Activated naive CD8-positive, alpha-beta T cell (primary cell): ENCODE measurements at regions not wholly inside any gene's neighbourhood (a gene's known extent, or its start where the extent isn't known, plus 50 kb on each side); places are given as distances from the start of the nearest gene placed in this dataset.

Experiments
- H3K27ac Mint-ChIP-seq: one replicate; pipeline ENCODE4 v1.8.0; 2021; ENCODE audit warnings: mixed read lengths
- H3K27me3 Mint-ChIP-seq: one replicate; pipeline ENCODE4 v1.8.0; 2021; ENCODE audit warnings: mixed read lengths
- H3K36me3 Mint-ChIP-seq: one replicate; pipeline ENCODE4 v1.8.0; 2021; ENCODE audit warnings: mixed read lengths
- H3K4me1 Mint-ChIP-seq: one replicate; pipeline ENCODE4 v1.8.0; 2021; ENCODE audit warnings: low read depth, mixed read lengths
- H3K4me3 Mint-ChIP-seq: one replicate; pipeline ENCODE4 v1.8.0; 2021; ENCODE audit warnings: mild to moderate bottlenecking, mixed read lengths
- H3K9me3 Mint-ChIP-seq: one replicate; pipeline ENCODE4 v1.8.0; 2021; ENCODE audit warnings: low read depth, mixed read lengths

DNA sequence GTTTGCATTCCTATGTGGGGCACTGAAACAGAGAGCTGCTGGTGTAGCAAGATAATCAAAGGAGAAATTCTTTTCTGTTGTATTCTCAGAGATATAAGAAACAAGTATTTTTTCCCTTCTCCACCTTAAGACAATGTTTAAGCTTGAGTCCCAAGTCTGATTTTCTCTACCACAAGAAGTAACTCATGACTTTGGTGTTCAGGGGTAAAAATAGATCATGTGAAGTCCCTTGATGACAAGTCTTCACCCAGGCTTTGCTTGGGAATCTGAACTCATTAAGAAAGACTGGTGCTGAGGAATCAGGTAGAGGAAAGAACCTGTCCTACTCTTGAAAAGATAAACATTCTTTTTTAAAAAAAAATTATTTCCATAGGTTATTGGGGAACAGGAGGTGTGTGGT lies 205.6 kb downstream of the ALDH8A1 start:
- Mint-ChIP-seq H3K27me3 (peaks cover 10% of the 10 kb centered on the region), H3K9me3 (no peaks in the 10 kb centered on the region), H3K36me3 (no peaks in the 10 kb centered on the region), H3K4me3 (no peak overlapping the region), H3K4me1 (no peaks in the 10 kb centered on the region), H3K27ac (no peak overlapping the region)

DNA sequence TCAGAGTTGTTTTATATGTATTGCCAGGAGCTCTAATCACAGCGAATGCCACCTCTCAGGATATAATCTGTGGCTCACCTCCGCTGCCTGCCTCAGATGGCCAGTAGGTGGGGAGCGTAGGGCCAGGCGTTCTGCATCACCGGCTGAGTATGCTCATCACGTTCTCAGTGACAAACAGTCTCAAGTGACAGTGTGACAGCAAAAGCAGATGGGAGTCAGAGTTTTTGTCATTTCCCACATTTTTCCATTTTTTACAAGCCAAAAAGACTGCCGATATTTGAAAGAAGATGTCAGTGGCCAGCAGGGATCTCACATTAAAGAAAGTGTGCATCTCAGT lies 208.7 kb downstream of the ALDH8A1 start:
- H3K4me3 Mint-ChIP-seq: no peak overlapping the region
- no peak overlapping the region for H3K27ac Mint-ChIP-seq

DNA sequence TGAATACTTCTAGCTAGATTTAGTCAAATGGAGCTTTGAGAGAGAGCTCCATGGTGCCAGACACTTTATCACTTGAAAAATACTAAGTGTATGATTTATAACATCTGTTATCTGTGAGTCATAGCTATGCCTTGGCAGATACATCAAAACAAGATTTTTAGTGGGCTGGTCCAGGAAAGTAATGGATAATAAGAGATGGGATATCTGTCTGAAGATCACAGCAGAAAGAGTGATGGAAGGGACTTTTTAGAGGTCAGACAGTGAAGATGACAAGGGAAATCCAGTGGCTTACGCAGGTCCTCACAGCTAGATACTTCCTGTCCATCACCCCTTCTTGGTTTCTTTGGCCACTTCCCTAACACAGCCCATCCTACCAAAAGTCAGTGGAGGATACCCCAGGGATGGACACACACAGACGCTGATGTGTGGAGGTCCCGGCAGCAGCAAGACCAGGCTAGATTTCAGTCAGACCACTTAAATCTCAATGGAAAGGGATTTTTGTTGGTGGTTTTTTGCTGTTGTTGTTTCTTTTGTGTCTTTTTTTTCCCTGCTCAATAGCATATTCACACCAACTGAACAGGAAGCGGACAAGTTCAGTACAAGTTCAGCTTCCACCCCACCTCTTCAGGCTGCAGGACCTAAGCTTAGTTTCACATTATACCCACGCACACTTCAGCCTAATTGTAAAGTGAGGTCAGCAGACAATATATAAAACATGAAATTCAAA lies 209.3 kb downstream of the ALDH8A1 start:
- H3K27ac Mint-ChIP-seq: no peak overlapping the region
- no peaks in the 10 kb centered on the region for H3K36me3 Mint-ChIP-seq
- H3K9me3 Mint-ChIP-seq: no peaks in the 10 kb centered on the region
- peaks cover 7% of the 10 kb centered on the region for H3K27me3 Mint-ChIP-seq
- H3K4me3 Mint-ChIP-seq: no peak overlapping the region
- H3K4me1 Mint-ChIP-seq: no peaks in the 10 kb centered on the region

More for the DNA sequence above, 208.7 kb downstream of the ALDH8A1 start:
- peaks cover 10% of the 10 kb centered on the region for H3K27me3 Mint-ChIP-seq
- no peaks in the 10 kb centered on the region for H3K9me3 Mint-ChIP-seq
- no peaks in the 10 kb centered on the region for H3K36me3 Mint-ChIP-seq
- H3K4me1 Mint-ChIP-seq: no peaks in the 10 kb centered on the region

DNA sequence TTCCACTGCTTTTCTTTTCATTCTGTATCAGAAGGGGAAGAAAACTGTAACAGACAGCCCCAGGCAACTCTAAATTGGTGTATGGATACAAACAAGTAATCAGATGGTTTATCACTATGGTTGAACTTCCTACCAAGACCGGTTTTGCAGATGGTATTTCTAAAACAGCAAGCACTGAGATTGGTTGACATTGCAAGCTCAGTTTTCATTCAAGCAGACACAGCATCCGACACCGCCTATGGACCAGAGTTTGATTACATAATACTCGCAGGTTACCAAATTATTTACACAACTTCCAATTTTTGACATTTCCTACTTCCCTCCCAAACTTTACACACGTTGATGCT lies 209.9 kb downstream of the ALDH8A1 start:
- no peaks in the 10 kb centered on the region for H3K4me1 Mint-ChIP-seq
- peaks cover 4% of the 10 kb centered on the region for H3K27me3 Mint-ChIP-seq
- H3K27ac Mint-ChIP-seq: no peak overlapping the region
- H3K36me3 Mint-ChIP-seq: no peaks in the 10 kb centered on the region
- H3K9me3 Mint-ChIP-seq: no peaks in the 10 kb centered on the region
- H3K4me3 Mint-ChIP-seq: no peak overlapping the region

DNA sequence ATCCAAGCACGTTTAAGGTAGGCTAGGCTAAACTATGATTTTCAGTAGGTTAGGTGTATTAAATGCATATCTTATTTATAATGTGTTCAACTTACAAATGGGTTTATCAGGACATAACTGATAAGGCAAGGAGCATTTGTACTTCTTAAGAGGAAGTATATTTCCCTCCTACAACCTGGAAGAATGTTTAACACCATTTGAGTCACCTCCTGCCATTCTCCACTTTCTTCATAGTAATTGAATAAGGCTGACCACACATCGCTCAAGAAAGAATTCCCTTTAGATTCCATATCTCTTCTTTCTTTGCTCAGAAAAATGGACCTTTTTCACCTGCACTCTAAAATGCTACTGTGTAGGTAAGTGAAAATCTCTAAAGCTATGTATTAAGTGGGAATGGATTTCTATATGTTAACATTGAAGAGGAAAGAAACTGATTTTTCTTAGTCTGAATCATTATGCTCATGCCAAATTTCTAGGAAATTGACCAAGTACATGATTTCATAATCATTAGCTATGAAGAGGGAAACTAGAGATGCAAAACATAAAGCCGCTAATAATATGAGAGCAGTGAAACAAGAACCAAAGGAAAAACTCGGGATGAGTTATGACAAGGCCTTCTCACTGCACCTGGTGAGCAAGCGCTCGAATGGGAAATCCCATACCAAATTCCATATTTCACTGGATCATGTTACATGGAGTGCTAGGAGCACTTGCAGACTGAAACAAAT lies 210.4 kb downstream of the ALDH8A1 start:
- peaks cover 2% of the 10 kb centered on the region for H3K27me3 Mint-ChIP-seq
- H3K36me3 Mint-ChIP-seq: no peaks in the 10 kb centered on the region
- no peaks in the 10 kb centered on the region for H3K9me3 Mint-ChIP-seq
- H3K4me3 Mint-ChIP-seq: no peak overlapping the region
- H3K27ac Mint-ChIP-seq: no peak overlapping the region
- no peaks in the 10 kb centered on the region for H3K4me1 Mint-ChIP-seq

DNA sequence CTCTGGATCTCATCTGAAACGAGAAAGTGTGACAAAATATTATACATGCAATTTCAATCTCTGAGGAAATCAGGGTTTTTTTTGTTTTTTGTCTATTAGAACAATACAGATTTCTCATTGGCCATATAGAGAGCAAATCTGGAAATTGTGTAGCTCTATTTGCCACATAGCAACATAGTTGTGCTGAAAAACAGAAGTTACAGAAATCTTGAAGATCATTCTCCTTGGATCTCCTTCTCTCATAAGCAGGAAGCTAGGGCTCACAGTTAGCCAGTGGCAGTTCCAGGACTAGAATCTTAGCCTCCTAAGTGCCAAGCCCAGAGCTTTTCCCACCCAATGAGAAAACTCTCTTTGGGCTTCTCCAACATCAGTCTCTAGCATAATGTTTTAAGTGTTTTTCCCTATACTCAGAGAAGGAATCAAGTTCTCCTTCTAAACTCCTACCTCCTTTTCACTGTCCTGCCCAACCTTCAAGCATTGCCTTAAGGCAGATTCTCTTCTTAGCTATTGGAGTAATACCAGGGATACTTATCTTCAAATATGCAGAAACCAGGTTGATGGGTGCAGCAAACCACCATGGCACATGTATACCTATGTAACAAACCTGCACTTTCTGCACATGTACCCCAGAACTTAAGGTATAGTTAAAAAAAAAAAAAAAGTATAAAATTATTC lies 211.6 kb downstream of the ALDH8A1 start:
- no peak overlapping the region for H3K4me3 Mint-ChIP-seq
- H3K4me1 Mint-ChIP-seq: no peaks in the 10 kb centered on the region
- no peaks in the 10 kb centered on the region for H3K36me3 Mint-ChIP-seq
- no peaks in the 10 kb centered on the region for H3K9me3 Mint-ChIP-seq
- peaks cover 2% of the 10 kb centered on the region for H3K27me3 Mint-ChIP-seq
- no peak overlapping the region for H3K27ac Mint-ChIP-seq

DNA sequence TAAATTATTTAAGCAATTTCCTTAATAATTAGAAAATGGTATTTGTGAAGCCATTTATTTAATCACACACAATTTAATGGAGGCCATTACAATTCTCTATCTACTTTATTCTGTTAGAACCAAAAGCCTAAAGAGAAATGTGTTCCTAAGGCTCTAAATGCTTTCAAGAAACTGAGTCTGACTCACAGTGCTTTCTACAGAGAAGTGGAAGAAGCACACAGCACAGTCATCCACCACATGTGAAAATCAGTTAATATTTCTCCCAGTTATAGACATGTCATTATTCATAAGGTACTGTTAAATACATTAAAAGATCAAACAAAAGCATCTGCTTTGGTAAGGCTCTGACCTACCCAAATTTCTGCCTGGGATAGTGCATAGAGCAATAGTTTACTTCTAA lies 214.4 kb downstream of the ALDH8A1 start:
- H3K27me3 Mint-ChIP-seq: peaks cover 1% of the 10 kb centered on the region
- no peaks in the 10 kb centered on the region for H3K4me1 Mint-ChIP-seq
- no peak overlapping the region for H3K27ac Mint-ChIP-seq
- H3K4me3 Mint-ChIP-seq: no peak overlapping the region
- H3K9me3 Mint-ChIP-seq: no peaks in the 10 kb centered on the region
- no peaks in the 10 kb centered on the region for H3K36me3 Mint-ChIP-seq

DNA sequence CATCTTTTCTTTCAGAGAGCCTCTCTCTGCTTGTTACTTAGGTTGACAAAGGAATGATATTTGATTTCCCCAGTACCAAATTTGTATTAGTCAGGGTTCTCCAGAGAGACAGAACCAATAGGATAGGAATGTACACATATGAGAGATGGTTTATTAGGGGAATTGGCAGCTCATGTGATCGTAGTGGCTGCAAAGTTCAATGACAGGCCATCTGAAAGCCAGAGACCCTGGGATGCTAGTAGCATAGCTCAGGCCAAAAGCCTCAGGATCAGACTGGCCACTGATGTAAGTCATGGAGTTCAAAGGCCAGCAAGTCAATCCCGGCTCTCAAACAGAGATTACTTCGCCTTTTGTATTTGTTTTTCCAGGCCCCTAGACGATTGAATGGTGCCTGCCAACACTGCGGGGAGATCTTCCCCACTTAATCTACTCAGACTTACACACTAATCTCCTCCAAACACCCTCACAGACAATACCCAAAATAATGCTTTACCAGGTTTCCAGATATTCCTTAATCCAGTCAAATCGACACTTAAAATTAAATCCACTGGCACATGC lies 215.5 kb downstream of the ALDH8A1 start:
- H3K36me3 Mint-ChIP-seq: no peaks in the 10 kb centered on the region
- H3K4me1 Mint-ChIP-seq: no peaks in the 10 kb centered on the region
- H3K27me3 Mint-ChIP-seq: peaks cover 1% of the 10 kb centered on the region
- no peaks in the 10 kb centered on the region for H3K9me3 Mint-ChIP-seq
- H3K27ac Mint-ChIP-seq: no peak overlapping the region
- no peak overlapping the region for H3K4me3 Mint-ChIP-seq

DNA sequence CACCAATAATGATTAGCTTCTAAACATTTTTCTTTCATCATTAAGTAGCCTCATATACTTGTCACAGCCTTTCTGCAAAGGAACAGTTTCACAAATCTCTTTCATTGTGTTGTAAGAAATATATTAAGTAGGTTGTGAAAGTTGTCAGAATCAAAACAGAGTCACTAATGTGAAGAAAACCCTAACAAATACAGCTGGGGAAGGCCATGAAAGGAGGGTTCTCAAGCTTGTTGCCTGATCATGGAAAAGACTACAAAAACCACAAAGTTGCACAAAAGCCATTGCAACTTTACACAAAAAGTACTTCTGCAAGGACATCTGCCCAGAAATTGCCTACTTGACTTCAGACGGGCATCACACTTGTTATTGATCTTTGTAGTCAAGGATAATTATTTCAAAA lies 216.1 kb downstream of the ALDH8A1 start:
- Mint-ChIP-seq H3K36me3 (no peaks in the 10 kb centered on the region), H3K27me3 (peaks cover 1% of the 10 kb centered on the region), H3K9me3 (no peaks in the 10 kb centered on the region), H3K27ac (no peak overlapping the region), H3K4me1 (no peaks in the 10 kb centered on the region), H3K4me3 (no peak overlapping the region)

DNA sequence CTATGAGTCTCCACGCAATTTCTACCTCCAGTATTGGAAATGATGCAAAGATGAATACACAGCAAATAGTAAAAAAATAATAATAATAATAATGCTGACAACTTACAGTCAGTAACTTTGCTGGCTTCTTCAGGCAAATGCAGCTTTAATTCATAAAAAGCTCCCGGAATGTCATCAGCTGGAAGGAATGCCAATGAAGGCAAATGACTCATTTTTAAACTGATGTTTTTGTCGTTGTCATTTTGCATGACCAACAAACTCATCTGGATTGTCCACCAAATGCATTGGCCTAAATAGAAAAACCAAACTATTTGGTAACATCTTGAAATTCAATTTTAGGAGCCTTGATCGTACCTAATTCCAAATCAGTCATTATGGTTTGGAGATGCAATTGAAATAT lies 217.1 kb downstream of the ALDH8A1 start:
- Mint-ChIP-seq H3K4me1 (no peaks in the 10 kb centered on the region), H3K9me3 (no peaks in the 10 kb centered on the region), H3K36me3 (no peaks in the 10 kb centered on the region), H3K4me3 (no peak overlapping the region), H3K27me3 (peaks cover 1% of the 10 kb centered on the region), H3K27ac (no peak overlapping the region)

DNA sequence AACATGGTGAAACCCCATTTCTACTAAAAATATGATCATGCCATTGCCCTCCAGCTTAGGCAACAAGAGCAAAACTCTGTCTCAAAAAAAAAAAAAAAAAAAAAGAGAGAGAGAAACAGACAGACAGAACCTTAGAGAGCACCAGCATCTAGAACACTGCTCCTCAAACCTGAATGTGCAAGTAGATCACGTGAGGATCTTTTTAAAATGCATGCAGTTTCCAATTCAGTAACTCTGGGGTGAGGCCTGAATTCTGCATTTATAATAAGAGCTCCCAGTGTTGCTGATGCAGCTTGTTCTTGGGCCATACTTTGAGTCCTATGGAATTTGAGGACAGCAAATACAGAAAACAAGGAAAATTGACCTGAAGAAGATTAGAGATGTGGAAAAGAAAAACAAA lies 218.3 kb downstream of the ALDH8A1 start:
- Mint-ChIP-seq H3K4me1 (no peaks in the 10 kb centered on the region), H3K27ac (no peak overlapping the region), H3K9me3 (no peaks in the 10 kb centered on the region), H3K36me3 (no peaks in the 10 kb centered on the region), H3K4me3 (no peak overlapping the region), H3K27me3 (peaks cover 1% of the 10 kb centered on the region)

DNA sequence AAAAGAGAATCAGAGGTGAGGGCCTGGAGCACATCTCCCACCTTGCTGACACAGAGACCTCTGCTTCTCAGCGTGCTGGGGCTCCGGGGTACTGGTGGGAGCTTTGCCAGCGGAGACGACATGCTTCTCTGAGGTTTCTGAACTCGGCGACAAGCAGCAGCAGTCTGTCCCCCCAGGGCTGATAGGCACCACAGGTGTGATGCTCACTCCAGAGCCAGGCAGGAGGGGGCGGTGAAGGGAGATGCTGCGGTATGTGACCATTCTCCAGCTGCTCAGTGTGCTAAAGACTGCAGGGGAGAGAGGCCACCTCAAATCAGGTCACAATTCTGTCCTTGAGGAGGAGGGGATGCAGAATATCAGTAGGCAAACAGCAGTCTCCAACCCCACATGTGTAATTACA lies 219.9 kb downstream of the ALDH8A1 start:
- no peaks in the 10 kb centered on the region for H3K4me1 Mint-ChIP-seq
- H3K36me3 Mint-ChIP-seq: no peaks in the 10 kb centered on the region
- H3K27me3 Mint-ChIP-seq: peaks cover 3% of the 10 kb centered on the region
- no peaks in the 10 kb centered on the region for H3K9me3 Mint-ChIP-seq
- no peak overlapping the region for H3K4me3 Mint-ChIP-seq
- H3K27ac Mint-ChIP-seq: no peak overlapping the region

DNA sequence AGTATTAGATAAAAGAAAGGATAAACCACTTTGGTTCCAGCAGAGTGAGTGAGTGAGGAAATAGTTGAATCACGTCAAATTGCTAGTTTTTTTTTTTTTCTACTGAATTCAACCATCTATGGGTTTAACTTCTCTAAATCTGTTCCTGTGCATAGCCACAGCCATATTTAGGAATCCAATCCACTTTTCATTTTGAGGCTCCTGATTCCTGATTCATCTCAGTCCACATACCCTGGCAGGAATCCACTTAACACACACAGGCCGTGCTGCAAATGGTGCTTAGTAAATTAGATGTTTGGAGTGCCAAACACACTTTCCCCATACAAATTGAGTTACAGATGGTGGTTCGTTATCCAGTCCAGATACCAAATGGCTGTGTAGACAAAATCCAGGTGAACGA lies 220.3 kb downstream of the ALDH8A1 start:
- no peaks in the 10 kb centered on the region for H3K9me3 Mint-ChIP-seq
- H3K36me3 Mint-ChIP-seq: no peaks in the 10 kb centered on the region
- H3K27me3 Mint-ChIP-seq: peaks cover 3% of the 10 kb centered on the region
- H3K4me3 Mint-ChIP-seq: no peak overlapping the region
- H3K4me1 Mint-ChIP-seq: no peaks in the 10 kb centered on the region
- no peak overlapping the region for H3K27ac Mint-ChIP-seq

DNA sequence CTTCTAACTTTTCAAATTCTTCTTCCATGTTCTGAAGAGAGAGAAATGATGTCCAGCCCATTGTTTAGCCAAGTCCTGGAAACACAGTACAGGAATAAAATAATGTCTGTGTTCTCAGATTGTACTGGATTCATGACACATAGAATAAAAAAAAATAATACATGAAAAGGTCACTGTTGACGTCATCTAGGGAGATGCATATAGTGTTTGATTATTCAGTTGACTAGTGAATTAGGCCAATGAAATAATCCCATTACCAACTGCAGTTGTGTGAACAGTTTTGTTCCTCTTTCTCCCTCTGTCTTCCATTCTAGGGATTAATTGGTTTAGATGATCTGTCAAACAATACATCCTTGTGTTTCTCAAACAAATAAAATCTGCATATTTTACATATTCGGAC lies 222.8 kb downstream of the ALDH8A1 start:
- no peak overlapping the region for H3K4me3 Mint-ChIP-seq
- H3K27ac Mint-ChIP-seq: no peak overlapping the region
- peaks cover 3% of the 10 kb centered on the region for H3K27me3 Mint-ChIP-seq
- H3K9me3 Mint-ChIP-seq: no peaks in the 10 kb centered on the region
- no peaks in the 10 kb centered on the region for H3K36me3 Mint-ChIP-seq
- no peaks in the 10 kb centered on the region for H3K4me1 Mint-ChIP-seq

DNA sequence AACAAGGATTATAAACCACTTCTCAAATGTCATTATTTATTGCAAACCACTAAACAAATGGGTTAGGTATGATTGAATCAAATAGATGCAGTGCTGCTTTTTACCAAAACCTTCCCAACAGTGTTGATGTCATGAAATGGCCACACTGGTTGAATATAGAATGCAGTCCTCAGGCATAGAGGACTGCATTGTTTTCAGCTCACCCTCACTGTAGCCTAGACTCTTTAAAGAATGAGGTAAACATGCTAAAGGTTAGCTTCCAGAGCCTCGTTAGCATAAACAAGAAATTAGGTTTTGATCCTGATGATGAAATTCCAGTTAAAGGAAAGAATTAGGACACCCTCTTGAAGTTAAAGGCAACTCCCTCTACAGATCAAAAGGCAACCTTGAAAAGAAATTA lies 224.3 kb downstream of the ALDH8A1 start:
- Mint-ChIP-seq H3K4me3 (no peak overlapping the region), H3K27me3 (peaks cover 2% of the 10 kb centered on the region), H3K36me3 (no peaks in the 10 kb centered on the region)

More for the DNA sequence above, 224.3 kb downstream of the ALDH8A1 start:
- Mint-ChIP-seq H3K4me1 (no peaks in the 10 kb centered on the region), H3K9me3 (no peaks in the 10 kb centered on the region), H3K27ac (no peak overlapping the region)
